ENCODE measurements at regions not wholly inside any gene's neighbourhood (a gene's known extent, or its start where the extent isn't known, plus 50 kb on each side); places are given as distances from the start of the nearest gene placed in this dataset.
"Not testable (repeated sequence)": the region's sequence is repeated elsewhere in the genome, so short reads cannot be mapped to it uniquely, and the experiment has no call there.

DNA sequence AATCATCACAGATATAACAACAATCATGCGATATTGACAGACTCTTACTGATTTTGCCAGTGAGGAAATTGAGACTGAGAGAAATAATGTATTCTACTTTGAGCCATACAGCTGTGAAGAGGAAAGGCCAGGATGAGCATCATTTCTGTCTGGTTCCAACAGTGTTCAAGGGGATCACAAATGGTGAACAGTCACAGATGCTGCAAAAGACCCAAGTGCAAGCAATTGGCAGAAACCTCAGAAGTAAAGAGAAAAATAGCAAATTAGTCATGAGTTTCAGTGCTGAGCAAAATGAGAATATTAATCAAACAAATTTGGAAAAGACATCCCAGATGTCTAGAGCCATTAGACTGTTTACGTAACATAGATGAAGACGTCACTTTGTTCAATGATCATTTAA, 114.1 kb downstream of the RAB38 start:
- DNase-seq (ENCODE audit: low spot score), result no peak

DNA sequence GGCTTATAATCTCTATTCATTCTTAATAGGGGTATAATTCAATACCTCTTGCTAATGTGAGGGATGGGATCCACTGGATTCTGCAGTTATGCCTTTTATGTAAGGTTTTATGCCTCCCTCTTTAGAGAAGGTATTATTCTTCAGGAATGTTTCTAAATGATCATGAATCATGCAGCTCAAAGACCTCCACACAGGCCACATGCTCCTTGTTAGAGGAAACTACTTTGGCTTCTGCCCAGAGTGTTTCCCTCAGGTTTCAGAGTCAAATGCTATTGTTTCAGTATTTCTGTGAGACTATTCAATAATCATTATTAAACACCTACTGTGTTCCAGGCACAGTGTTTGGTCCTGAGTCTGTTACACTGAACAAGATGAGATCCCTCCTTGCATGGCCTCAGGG, 115.9 kb downstream of the RAB38 start:
- no peak for DNase-seq (ENCODE audit: low spot score)

DNA sequence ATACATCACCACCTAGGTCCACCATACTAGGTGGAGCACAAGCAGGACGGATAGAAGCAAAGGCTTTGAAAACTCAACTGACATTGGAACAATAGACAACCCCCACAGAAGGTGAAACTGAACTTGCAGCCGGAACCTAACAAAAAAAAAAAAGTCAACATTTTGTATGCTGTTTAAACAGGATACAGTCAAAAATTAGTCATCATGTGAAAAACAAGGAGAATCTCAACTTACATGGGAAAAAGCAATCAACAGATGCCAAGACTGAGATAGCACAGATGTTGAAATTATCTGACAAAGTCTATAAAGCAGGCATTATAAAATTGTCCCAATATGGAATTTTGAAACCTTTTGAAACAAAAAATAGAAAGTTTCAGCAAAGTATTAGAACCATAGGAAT, 123.8 kb downstream of the RAB38 start:
- DNase-seq (ENCODE audit: low spot score), result no peak

DNA sequence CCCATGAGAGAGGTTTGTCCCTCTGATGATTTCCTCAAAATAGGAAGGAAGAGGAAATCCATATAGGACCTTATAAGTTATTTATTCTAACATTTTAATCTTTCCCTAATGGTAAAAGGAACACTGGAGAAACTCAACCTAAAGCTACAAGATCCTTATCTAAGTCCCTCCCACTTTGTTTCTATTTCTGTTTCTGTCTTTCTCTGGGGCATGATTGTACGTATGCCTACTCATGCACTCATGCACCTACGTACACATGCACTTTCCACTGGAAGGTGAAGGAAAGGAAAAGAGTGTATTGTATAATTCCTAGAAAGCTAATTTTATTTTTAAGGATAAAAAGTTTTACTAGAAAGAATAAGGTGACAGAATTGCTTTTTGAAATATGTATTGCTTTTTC, 125.0 kb downstream of the RAB38 start:
- no peak for DNase-seq (ENCODE audit: low spot score)

DNA sequence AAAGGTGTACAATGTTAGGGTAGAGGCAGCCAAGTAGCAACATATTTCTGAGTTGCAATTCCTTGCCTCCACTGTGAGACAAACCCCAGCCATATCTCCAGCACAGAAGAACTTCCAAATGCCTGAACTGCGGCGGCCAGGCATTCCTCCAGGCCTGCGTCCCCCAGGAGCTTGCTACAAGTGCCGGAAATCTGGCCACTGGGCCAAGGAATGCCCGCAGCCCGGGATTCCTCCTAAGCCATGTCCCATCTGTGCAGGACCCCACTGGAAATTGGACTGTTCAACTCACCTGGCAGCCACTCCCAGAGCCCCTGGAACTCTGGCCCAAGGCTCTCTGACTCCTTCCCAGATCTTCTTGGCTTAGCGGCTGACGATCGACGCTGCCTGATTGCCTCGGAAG, 130.0 kb downstream of the RAB38 start:
- not testable (repeated sequence) for DNase-seq (ENCODE audit: low spot score)

DNA sequence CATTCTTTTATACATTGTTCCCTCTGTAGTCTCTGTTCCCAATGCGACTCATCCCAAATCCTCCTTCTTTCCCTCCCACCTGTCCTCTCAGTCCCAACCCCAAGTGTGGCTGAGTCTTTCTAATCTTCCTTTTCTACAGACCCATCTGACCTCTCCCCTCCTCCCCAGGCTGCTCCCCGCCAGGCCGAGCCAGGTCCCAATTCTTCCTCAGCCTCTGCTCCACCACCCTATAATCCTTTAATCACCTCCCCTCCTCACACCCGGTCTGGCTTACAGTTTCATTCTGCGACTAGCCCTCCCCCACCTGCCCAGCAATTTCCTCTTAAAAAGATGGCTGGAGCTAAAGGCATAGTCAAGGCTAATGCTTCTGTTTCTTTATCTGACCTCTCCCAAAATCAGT, 130.6 kb downstream of the RAB38 start:
- DNase-seq (ENCODE audit: low spot score), result not testable (repeated sequence)

DNA sequence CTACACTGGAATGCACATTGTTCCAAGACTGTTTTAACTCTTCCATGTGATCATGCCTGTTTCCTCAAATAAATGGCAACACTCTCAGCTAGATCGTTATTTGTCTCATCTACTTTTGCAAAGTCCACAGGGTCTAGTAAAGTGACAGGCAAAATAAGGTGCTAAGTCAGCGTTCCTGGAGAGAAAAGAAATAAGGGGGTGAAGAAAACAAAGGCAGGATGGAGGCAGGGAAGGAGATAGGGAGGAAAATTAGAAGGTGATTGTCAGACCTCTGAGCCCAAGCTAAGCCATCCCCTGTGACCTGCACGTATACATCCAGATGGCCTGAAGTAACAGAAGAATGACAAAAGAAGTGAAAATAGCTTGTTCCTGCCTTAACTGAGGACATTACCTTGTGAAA, 132.1 kb downstream of the RAB38 start:
- DNase-seq (ENCODE audit: low spot score), result no peak

DNA sequence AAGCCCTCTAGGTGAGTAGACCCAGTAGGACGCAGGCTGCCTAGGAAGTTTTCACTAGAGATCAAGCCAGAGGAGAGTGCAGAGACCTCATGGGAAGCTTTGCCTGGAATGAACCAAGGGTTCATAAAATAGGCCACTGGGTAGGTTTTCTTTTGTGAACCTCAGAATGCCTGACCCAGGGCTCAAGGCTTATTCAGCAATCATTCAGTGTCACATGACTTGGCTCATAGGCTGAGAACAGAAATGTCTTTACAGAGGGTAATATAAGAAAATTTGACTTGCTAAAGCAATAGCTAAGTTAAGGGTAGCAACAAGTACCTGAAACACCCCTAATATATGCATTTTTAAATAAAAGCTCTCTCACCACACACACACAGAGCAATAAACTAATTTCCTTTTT, 132.6 kb downstream of the RAB38 start:
- DNase-seq (ENCODE audit: low spot score), result no peak

DNA sequence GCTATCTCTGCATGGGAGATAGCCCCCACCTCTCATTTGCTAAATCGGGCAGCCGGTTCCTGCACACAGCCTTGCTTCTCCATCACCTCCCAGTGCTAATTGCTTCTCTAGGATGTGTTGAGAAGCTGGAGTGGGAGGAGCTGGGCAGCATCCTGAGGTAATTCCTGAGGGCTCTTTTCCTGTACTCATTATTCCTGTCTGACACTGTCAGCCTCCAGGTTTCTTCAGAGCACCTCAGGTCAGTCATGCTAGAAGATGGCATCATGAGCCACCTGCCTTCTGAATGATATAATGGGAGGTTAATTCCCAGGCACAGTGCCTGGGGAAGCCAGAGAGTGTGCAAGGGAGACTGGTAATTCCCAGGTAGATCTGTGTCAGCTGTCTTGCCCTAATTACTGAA, 133.0 kb downstream of the RAB38 start:
- no peak for DNase-seq (ENCODE audit: low spot score)

DNA sequence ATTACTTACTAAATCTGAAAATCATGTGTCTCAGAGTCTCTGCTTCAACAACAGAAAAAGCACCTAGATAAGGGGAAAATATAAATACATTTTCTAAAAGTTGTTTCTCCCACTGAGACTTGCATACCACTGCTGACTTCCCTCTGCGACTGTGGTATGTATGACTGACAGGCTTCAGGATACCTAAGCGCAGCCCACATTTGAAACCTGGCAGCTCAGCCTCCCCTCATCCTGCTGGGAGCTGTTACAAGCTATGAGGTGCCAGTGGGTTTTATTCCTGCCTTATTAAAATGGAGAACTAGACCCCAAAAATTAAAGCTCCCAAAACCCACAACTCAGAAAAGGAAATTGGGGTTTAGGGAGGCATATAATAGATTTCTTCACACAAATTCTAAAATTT, 133.6 kb downstream of the RAB38 start:
- DNase-seq (ENCODE audit: low spot score), result no peak

DNA sequence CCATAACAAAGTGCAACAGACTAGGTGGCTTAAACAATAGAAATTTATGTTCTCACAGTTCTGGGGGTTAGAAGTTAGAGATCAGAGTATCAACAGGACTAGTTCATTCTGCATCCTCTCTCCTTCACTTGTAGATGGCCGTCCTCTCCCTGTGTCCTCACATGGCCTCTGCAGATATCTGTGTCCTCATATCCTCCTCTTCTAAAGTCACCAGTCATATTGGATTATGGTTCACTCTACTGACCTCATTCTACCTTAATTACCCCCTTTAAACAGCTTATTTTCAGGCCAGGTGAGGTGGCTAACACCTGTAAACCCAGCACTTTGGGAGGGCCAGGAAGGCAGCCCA, 135.1 kb downstream of the RAB38 start:
- DNase-seq (ENCODE audit: low spot score), result no peak

DNA sequence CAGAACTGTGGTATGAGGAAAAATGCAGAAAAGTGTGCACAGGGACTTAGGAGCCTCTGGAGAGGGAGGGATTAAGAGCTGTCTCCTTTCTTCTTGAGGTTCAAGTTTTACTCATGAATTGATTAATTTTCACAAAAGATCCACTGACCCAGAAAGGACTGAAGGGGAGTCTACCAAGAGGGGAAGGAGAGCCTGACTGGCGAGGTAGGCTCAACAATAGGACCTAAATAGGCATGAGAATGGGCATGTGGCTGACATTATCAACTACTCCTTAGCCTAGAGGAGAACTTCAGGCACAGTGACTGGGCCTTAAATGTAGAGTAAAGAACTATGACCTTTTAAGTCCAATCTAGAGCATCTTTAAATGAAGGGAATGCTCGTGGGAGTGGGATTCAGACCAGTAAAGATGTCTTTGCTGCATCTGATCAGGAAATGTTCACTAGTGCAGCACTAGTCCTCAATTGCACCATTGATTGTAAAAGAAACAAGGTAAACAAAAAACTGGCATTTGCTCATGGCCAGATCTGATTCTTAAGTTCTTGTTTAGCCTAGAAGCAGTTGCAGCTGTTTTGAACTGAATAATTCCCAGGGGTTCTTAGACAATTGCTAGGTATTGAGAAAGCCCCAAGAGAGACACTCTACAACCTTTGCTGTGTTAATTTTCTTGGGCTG, 135.6 kb downstream of the RAB38 start:
- DNase-seq (ENCODE audit: low spot score), result no peak

DNA sequence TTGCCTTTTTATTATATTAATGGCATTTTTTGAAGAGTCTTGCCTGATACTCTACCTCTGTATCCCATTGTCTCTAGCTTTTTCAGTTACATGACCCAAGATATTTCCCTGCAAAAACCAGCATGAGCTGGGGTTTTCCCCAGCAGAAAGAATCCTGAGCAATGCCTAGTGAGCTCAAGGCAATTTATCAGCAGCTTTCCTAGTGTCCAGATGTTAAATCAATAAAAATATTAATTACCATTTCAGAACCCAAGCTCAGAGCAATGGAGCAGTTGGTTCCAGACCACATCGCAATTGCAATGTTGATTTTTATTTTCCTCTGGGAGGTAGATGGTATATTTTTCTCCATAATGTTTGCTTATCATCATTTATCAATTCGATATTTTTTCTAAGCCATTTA, 137.2 kb downstream of the RAB38 start:
- DNase-seq (ENCODE audit: low spot score), result no peak

DNA sequence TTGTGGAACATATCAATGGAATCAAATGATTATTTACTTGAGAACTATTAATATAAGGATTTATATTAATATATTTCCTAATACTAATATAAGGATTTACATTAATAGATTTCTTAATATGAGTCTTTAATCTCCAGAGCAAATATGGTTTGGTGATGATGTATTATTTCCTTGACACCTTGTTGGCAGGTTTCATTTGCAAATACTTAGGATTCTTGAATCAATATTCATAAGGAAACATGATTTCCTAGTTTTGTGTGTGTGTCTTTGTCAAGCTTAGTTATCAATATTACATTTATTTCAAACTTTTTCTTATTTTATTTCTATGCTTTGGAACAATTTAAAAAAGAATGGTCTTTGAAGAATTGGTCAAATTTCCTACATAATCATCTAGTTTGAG, 138.5 kb downstream of the RAB38 start:
- DNase-seq (ENCODE audit: low spot score), result no peak

DNA sequence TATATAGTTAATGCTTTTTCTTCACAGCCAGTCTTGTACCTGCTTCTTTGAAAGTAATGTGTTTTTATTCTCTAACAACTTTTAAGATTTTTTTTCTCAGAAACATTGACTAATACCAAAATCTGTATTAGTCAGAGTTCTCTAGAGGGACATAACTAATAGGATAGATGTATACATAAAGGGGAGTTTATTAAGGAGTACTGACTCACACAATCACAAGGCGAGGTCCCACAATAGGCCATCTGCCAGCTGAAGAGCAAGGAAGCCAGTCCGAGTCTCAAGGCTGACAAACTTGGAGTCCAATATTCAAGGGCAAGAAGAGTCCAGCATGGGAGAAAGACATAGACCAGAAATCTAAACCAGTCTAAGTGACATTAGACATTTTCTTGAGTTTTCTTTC, 140.0 kb downstream of the RAB38 start:
- no peak for DNase-seq (ENCODE audit: low spot score)

DNA sequence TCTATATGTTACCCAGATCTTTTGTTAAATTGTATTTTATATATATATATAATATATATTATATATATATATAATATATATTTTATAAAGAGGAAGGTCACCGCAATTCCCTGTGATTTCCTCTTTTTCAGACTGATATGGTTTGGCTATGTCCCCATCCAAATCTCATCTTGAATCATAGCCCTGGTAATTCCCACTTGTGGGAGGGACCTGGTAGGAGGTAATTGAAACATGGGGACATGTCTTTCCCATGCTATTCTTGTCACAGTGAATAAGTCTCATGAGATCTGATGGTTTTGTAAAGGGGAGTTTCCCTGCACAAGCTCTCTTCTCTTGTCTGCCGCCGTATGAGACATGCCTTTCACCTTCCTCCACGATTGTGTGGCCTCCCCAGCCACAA, 157.6 kb downstream of the RAB38 start:
- no peak for DNase-seq (ENCODE audit: low spot score)

DNA sequence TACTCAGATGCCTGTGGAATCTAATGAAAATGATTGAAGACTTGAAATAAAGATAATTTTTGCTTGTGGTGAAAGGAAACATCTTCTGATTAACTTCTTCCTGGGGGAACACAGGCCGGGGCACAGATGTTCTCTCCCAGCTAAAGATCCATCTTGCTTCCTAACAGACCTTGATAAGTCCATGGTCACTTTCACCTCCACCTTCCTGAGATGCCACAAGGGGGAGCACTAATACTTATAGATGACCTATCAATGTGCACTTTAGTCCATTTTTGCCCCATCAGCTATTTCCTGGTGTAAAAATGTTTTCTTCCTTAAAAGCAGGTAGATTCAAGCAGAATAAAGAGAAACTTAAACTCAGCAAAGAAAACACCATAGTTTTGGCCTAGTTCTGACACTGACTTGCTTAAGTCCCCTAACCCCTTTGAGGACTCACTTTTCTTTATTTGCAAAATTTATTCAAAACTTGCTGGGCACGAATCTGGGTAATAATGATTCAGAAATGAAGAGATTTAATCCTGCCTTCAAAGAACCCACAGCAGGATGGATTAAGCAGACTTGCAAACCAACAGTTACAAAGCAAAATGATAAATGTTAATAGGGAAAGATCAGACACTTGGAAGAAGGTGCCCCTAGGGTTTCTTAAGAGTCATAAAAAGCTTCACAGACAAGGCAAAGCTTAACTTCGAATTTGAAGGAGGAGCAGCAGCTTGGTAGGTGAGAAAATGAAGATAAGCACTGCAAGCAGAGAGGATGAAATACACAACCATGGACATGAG, 158.7 kb downstream of the RAB38 start:
- DNase-seq (ENCODE audit: low spot score), result peak; percentile 4

DNA sequence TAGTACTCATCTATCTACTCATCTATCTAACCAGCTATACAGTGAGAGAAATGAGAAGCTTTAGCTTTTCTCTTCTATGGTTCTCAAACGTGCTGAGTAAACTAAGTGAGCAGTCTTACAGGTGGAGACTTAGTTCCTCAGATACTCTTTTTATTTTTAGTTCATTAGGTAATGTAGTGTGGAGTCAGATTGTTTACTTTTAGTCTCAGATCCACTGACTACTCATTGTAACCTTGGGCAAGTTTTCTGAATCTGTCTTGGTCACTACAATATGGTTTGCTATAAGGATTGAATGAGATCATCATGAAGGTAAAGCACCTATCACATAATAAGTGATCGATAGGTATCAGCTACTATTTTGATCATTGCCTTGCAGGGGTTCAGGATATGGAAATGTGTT, 160.1 kb downstream of the RAB38 start:
- DNase-seq (ENCODE audit: low spot score), result no peak

DNA sequence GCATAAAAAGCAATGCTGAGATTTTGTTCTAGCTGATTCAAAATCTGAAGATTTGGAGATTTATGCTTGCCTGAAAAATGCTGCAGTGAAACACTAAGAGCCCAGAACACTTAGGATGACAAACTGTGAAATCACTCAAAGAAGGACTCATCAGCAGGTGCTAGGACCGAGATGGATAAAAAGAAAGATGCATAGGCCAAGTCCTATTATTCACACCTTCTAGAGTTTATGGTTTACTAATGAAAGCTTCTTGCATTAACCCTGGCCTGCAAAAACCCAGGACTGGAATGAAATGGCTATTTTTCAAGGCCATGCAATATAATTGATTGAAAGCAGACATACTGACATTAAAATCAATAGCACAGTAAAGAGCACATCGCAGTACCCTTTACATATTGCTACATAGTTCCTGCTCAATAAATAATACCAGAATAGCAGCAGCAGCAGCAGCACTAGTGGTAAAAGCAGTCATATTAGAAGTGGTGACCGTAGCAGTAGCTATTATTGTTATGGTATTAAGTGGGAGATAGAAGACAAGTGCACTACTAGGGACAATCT, 161.7 kb downstream of the RAB38 start:
- no peak for DNase-seq (ENCODE audit: low spot score)

DNA sequence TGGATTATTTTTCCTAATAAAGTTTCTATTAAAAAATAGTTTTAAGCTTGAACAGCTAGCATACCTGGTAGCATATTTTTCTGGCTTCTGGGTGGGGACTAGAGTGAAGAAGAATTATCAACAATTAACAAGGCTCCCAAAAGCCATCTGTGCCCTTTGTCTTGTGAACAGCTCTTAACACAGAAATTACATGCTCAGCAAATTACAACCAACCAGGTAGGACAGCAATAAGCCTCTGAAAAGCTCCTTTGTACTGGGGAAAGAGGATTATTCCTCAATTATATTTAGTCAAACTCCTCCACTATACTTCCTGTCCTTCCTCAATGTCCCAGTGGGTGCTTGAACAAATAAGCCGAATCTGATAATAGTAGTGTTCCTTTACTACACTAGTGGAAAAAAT, 162.8 kb downstream of the RAB38 start:
- no peak for DNase-seq (ENCODE audit: low spot score)

DNA sequence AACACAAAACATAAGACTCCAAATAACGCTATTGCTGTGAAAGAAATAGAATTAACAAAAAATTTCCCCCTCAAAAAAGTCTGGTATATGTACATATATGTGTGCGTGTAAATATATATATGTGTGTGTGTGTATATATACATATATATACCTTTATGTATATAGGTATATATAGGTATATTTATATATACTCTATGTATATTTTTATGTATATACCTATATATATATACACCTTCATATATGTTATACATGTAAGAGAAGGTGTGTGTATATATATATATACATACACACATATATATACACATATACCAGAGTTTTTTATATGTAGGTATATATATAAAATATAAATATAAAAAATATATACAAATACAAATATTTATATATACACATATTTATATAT, 199.2 kb downstream of the RAB38 start:
- DNase-seq (ENCODE audit: low spot score), result no peak

DNA sequence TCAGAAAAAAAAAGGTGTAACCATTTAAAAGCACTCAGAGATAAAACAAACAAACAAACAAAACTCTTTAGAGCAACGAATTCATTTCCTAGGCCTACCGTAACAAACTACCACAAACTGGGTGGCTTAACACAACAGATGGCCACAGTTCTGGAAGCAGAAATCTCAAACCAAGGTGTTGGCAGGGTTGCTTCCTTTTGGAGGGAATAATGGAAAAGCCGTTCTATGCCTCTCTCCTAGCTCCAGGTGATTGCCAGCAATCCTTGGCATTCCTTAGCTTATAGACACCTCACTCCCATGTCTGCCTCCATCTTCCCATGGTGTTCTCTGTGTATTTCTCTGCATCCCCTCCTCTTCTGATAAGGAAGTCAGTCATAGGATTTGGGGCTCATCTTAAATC, 200.4 kb downstream of the RAB38 start:
- DNase-seq (ENCODE audit: low spot score), result no peak

DNA sequence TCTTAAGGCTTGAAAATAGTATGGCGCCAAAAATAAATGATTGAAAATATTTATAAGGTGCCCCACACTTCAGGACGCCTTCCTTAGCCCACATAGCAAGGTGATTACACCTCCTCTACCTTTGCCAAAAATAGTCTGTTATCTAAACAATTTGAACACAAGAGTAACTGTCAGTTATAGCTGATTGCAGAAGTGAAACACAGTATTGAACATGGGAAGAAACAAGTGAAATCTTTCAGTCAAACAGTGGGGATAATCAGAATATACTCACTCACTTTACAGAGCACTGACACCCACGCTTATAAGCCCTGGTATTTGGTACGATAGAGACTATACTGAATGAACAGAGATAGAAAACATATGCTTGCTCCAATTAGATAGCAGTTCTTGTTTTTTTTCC, 203.1 kb downstream of the RAB38 start:
- no peak for DNase-seq (ENCODE audit: low spot score)

DNA sequence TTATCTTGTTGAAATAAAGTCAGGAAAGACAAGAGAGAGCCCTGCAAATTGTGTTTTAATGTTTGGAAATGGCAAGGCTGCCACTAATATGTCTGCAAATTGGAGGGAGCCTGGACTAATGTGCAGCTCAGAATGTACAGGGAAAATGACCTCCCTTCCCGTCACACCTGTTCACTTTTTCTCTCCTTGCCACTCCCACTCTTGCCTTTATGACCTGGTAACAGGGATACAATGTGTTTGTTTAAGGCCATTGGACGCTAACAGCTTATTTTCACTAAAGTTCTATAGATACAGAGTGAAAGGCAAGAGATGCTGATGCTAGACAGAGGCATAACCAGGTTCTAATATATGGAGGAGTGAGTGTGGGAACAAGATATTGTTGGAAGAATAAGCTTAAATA, 203.9 kb downstream of the RAB38 start:
- no peak for DNase-seq (ENCODE audit: low spot score)
